Body of pancreas (tissue), 4 donors: ENCODE measurements at regions not wholly inside any gene's neighbourhood (a gene's known extent, or its start where the extent isn't known, plus 50 kb on each side); places are given as distances from the start of the nearest gene placed in this dataset.

Experiments used
- ATAC-seq: fragments of 150-250 bp; one replicate; pipeline ENCODE4 v1.9.1; 2016
- DNase-seq, 4 donors: peaks; one replicate each; pipeline ENCODE4 v3.0.0-alpha.2; 2019
- H3K27ac ChIP-seq, 4 donors: fragments of 200-600 bp; sonication (generic); 1 replicate in 3 of 4; 2 replicates in 1 of 4; pipeline versions ENCODE4 v1.5.1 to v1.6.1; 2016 to 2019; ENCODE audit warnings: mild to moderate bottlenecking in 1 of 4, mixed read lengths in 1 of 4, moderate library complexity in 1 of 4
- H3K27me3 ChIP-seq, 2 donors: fragments of 200-600 bp; sonication (generic); one replicate each; pipeline ENCODE4 v1.6.0; 2016; ENCODE audit warnings: mild to moderate bottlenecking in 1 of 2
- H3K36me3 ChIP-seq, 2 donors: fragments of 200-600 bp; sonication (generic); replicated peaks in 1 of 2; 2 replicates each; pipeline ENCODE4 v1.5.1; 2016; ENCODE audit warnings: low read depth in 2 of 2; ENCODE audit not compliant: insufficient read depth in 1 of 2
- H3K4me1 ChIP-seq: fragments of 200-600 bp; sonication (generic); one replicate; pipeline ENCODE4 v1.6.0; 2016
- H3K4me3 ChIP-seq, 2 donors: fragments of 200-600 bp; sonication (generic); 1 replicate in 1 of 2; 2 replicates in 1 of 2; pipeline ENCODE4 v1.5.1; 2016 to 2019
- H3K9me3 ChIP-seq, 3 donors: fragments of 200-600 bp; sonication (generic); 1 replicate in 2 of 3; 2 replicates in 1 of 3; pipeline ENCODE4 v1.5.1; 2016
- CTCF ChIP-seq, 7 experiments: fragments of 450-650 bp in 4 of 7; fragments of 200-600 bp in 3 of 7; sonication (generic) in 3 of 7; IDR thresholded peaks; one replicate each; pipeline ENCODE4 v1.5.1; 2016 to 2019; ENCODE audit warnings: antibody characterized with exemption in 7 of 7
- POLR2A ChIP-seq, 3 donors: fragments of 450-650 bp; IDR thresholded peaks; one replicate each; pipeline ENCODE4 v1.6.1; 2016; ENCODE audit warnings: antibody characterized with exemption in 3 of 3, mild to moderate bottlenecking in 2 of 3
- WGBS, 2 donors: methylation state at CpG; one replicate each; pipeline ENCODE4 v1.1.5; 2017; 5-methylcytosine and 5-hydroxymethylcytosine counted together
- intact Hi-C: fragments of 100-400 bp; cut with DNase I; formaldehyde crosslinking; loops from one replicate; pipeline ENCODE4 v1.15.1; 2023

GRCh38 chr3:72287956-72288355 lies 503.0 kb upstream of the PROK2 start:
- Histone ChIP-seq H3K27ac (no peak overlapping the region), H3K27me3 (no peaks in the 10 kb centered on the region), H3K4me1 (no peaks in the 10 kb centered on the region), H3K4me3 (no peak overlapping the region), H3K9me3 (no peaks in the 10 kb centered on the region), H3K36me3 (no peaks in the 10 kb centered on the region)
- TF ChIP-seq CTCF (IDR thresholded peaks at IDR 0.05) (no peak), POLR2A (IDR thresholded peaks at IDR 0.05) (no peak)
- 11 to 15% methylated on average over 1 of the region's 1 CpG for WGBS, 2 donors
- DNase-seq (no peak), ATAC-seq (no peak)
- intact Hi-C loops = no loop called here

DNA sequence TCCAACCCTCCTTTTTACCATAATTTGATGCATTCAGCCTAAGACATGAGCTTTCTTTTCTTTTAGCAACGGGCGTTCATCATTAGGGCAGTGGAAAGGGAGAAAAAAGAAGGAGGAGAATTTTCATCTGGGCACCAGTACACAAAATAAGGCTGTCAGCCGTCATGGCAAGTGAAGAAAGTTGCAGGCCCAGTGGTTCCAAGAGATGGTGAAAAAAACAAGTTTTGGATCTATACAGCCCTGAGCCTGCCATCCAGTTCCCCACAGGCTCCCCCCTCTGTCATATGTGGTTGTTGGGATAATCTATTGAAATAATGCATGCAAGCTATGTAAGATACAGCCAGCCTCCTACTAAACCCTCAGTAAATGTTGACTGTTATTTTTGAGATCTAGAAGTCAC lies 500.6 kb upstream of the PROK2 start:
- DNase-seq (no peak), ATAC-seq (no peak)
- no peak overlapping the region for H3K27ac ChIP-seq
- TF ChIP-seq POLR2A (IDR thresholded peaks at IDR 0.05) = no peak
- no peak for TF ChIP-seq CTCF (IDR thresholded peaks at IDR 0.05)
- intact Hi-C loops = no loop called here
- no peaks in the 10 kb centered on the region for H3K4me1 ChIP-seq
- H3K9me3 ChIP-seq = no peaks in the 10 kb centered on the region
- H3K36me3 ChIP-seq = no peaks in the 10 kb centered on the region
- WGBS, 2 donors = 84 to 91% methylated on average over 3 of the region's 3 CpGs
- H3K27me3 ChIP-seq = no peaks in the 10 kb centered on the region
- no peak overlapping the region for H3K4me3 ChIP-seq

- no peak overlapping the region for H3K4me3 ChIP-seq
- WGBS, 2 donors = 60 to 74% methylated on average over 5 of the region's 5 CpGs
- no peak overlapping the region for H3K27ac ChIP-seq
- ATAC-seq (no peak), DNase-seq (no peak)
- TF ChIP-seq CTCF (IDR thresholded peaks at IDR 0.05) (no peak), POLR2A (IDR thresholded peaks at IDR 0.05) (no peak)
- no peaks in the 10 kb centered on the region for H3K36me3 ChIP-seq
- intact Hi-C loops = no loop called here
- no peaks in the 10 kb centered on the region for H3K9me3 ChIP-seq
- H3K27me3 ChIP-seq = no peaks in the 10 kb centered on the region
- H3K4me1 ChIP-seq = no peaks in the 10 kb centered on the region
Observed at GRCh38 chr3:72284471-72284870, 499.5 kb upstream of the PROK2 start.

GRCh38 chr3:72282918-72283317 lies 498.0 kb upstream of the PROK2 start:
- H3K36me3 ChIP-seq = no peaks in the 10 kb centered on the region
- 78 to 80% methylated on average over 3 of the region's 3 CpGs for WGBS, 2 donors
- H3K4me3 ChIP-seq = no peak overlapping the region
- H3K27me3 ChIP-seq = no peaks in the 10 kb centered on the region
- no peaks in the 10 kb centered on the region for H3K4me1 ChIP-seq
- intact Hi-C loops = no loop called here
- ATAC-seq (no peak), DNase-seq (no peak)
- no peak for TF ChIP-seq CTCF (IDR thresholded peaks at IDR 0.05)
- no peak for TF ChIP-seq POLR2A (IDR thresholded peaks at IDR 0.05)
- H3K27ac ChIP-seq = no peak overlapping the region
- H3K9me3 ChIP-seq = no peaks in the 10 kb centered on the region

GRCh38 chr3:72281551-72281950 lies 496.6 kb upstream of the PROK2 start:
- H3K9me3 ChIP-seq = no peaks in the 10 kb centered on the region
- no peak overlapping the region for H3K4me3 ChIP-seq
- 74 to 86% methylated on average over 5 of the region's 5 CpGs for WGBS, 2 donors
- intact Hi-C loops = no loop called here
- no peak for ATAC-seq
- no peak for TF ChIP-seq CTCF (IDR thresholded peaks at IDR 0.05)
- no peak for DNase-seq
- no peaks in the 10 kb centered on the region for H3K36me3 ChIP-seq
- H3K4me1 ChIP-seq = no peaks in the 10 kb centered on the region
- no peaks in the 10 kb centered on the region for H3K27me3 ChIP-seq
- no peak overlapping the region for H3K27ac ChIP-seq
